ENCODE measurements at regions not wholly inside any gene's neighbourhood (a gene's known extent, or its start where the extent isn't known, plus 50 kb on each side); places are given as distances from the start of the nearest gene placed in this dataset.

- TF ChIP-seq CTCF (conservative IDR thresholded peaks at IDR 0.05; ENCODE audit: low read length) = no peak
- no peak for TF ChIP-seq EZH2phosphoT487 (IDR thresholded peaks at IDR 0.05; ENCODE audit: borderline replicate concordance, low read depth, low read length)
Observed at GRCh38 chr6:156646496-156646895, 130.7 kb upstream of the ARID1B start.

All from OCI-LY7 (cell line).